SH-SY5Y (cell line): ENCODE measurements at regions not wholly inside any gene's neighbourhood (a gene's known extent, or its start where the extent isn't known, plus 50 kb on each side); places are given as distances from the start of the nearest gene placed in this dataset.

Experiments
- GATA2 ChIP-seq: IDR thresholded peaks from 2 replicates; pipeline ENCODE4 v1.6.1; 2011; ENCODE audit warnings: mild to moderate bottlenecking, low read depth, low read length
- GATA3 ChIP-seq: IDR thresholded peaks from 2 replicates; pipeline ENCODE4 v1.6.1; 2011; ENCODE audit warnings: low read depth, mild to moderate bottlenecking, low read length, moderate library complexity

DNA sequence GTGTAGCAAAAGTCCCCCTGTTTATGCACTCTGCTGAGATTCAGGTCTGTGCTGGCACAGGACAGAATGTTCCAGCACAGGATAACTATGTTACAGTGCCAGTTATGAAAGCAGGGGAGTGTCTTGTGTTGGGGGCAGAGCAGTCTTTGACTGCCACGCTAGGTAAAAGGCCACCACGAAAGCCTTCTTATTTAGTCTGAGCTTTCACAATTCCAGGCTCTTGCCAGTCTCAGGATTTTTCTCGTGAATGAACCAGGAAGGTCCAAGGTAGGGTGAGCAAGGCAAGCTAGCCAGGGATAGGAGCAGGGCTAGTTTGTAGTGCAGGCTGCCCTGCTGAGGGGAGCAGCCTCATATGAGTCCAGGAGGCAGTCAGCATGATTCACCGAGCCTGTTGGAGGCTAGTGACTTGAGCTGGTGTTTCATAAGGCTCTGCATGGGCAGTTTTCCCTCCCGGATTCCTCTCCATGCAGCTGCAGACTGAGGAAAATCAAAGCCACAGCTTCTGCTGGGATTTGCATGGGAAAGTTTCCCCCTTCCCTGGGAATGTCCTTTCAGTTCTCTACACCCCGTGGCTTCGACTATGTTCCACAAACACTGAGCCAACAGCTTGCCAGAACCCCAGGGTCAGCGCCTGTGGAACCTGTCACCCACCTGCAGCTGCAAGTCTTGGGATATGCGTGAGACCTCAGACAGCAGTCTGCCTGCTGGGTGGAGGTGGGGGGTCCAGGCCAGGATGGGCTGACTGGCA, 112.3 kb downstream of the JCAD start:
- no peak for TF ChIP-seq GATA2
- TF ChIP-seq GATA3 = no peak

DNA sequence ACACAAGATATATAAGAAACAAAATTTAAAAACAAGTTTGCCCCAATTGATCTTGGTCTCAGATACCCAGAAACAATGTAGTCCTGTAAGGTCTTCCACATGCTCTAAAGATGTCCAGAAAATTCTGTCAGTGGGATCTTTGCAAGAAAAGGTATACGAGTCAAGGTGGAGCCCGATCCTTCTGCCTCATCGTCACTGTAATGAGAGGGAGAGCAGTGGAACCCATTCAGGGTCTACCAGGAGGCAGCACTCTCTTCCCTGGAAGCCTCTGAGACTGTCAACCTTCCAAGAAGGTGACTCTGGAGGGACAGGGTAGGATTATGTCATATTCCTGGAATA, 112.8 kb downstream of the JCAD start:
- TF ChIP-seq GATA2 (no peak), GATA3 (no peak)

DNA sequence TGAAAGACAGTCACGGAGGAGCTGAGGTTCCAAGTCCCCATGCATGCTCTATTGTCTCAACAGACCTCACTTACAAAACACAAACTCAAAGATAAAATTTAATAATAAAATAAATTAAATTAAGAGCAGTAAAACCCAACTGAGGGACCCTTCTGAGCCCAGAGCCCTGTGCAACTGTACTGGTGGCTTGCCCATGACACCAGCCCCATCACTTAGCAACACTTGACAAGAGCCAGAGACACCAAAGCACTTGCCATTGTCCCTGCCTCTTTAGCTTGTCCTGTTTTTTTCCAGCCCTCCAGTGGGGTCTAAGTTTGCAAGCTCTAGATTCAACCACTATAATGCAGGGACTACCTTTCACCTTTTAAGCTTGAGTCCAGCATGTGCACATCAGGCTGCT, 117.9 kb downstream of the JCAD start:
- TF ChIP-seq GATA3 = no peak
- no peak for TF ChIP-seq GATA2

DNA sequence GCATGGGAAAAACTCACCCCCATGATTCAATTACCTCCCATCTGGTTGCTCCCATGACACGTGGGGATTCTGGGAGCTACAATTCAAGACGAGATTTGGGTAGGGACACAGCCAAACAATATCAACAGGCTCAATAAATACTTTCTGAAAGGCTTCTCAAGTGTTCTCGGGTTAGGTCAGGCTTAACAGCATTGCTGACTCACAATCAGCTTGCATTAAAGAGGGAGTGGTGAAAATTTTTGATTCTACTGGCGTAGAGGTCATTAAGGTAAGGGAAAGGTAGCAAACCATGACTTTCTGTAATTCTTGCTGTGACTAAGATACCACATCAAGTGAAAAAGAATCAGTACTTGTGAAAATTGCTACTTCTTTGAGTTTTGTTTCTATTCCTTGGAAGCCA, 126.4 kb downstream of the JCAD start:
- no peak for TF ChIP-seq GATA2
- TF ChIP-seq GATA3 = no peak

DNA sequence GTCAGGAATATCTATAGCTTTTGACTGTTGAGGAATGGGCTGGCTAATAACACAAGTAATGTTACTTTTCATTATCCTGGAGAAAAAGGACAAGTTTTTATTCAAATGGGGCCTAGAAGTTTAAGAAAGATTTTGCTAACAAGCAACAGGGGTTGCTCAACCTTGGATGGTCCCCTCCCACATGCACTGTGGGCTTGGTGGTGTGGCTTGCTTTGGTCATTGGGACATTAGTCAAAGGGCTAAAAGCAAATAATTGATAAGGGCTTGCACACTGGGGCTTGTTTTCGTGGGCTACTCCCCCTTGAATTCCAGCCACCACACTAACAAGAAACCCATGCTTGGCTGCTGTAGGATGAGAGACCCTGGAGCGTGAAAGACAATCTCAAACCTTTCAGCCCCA, 127.6 kb downstream of the JCAD start:
- TF ChIP-seq GATA3 = no peak
- no peak for TF ChIP-seq GATA2

DNA sequence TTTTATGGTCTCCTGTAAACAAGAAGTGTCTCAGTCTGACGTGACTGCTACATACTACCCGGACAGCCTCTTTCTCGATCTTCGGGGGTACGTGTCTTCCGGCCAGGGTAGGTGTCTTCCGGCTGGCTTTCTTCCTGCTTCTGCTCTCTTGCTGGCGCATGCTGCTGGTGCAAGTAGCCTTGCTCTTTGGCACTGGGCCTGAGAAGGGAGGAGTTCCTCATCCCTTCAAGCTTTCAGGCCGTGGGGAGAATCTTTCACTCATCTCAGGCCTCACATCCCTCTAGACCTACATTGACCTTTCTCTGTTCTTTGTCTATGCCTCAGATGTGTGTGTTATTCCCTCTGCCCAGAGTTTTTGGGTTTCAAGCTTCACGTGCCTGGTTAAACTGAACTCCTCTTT, 130.4 kb downstream of the JCAD start:
- TF ChIP-seq GATA2 (no peak), GATA3 (no peak)

DNA sequence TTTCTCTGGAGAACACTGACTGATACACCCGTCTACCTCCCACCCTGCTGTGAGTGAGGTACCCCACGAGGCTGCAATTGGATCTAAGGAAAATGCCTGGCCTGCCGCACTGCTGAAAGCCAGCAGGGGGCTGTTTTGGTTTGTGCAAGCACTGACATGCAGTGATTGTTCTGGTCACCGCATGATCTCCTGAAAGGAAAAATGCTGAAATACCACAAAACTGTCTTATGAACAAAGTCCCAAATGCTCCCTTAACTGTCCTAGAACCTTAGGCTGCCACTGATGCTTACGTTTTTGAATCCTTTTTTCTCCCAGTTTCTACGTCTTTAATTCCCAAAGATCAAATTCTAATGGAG, 132.7 kb downstream of the JCAD start:
- TF ChIP-seq GATA3 (no peak), GATA2 (no peak)

DNA sequence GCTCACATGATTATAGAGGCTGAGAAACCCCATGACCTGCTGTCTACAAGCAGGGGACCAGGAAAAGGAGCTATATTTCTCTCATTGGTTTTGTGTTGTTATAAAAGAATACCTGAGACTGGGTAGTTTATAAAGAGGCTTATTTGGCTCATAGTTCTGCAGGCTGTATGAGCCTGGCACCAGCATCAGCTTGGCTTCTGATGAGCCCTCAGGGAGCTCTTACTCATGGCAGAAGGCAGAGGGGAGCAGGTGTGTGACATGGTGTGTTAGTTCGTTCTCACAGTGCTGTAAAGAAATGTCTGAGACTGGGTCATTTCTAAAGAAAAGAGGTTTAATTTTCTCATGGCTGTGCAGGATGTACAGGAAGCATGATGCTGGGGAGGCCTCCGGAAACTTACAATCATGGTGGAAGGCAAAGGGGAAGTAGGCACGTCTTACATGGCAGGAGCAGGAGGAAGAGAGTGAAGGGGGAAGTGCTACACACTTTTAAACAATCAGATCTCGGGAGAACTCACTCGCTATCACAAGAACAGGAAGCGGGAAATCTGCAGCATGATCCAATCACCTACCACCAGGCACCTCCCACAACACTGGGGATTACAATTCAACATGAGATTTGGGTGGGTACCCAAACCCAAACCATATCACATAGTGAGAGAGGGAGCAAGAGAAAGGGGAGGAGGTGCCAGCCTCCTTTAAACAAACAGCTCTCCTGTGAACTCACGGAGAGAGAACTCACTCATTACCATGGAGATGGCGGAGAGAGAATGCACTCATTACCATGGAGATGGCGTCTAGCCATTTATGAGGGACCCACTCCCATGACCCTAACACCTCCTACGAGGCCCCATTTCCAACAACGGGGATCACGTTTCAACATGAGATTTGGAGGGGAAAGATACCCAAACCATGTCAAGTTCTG, 133.4 kb downstream of the JCAD start:
- no peak for TF ChIP-seq GATA2
- no peak for TF ChIP-seq GATA3

DNA sequence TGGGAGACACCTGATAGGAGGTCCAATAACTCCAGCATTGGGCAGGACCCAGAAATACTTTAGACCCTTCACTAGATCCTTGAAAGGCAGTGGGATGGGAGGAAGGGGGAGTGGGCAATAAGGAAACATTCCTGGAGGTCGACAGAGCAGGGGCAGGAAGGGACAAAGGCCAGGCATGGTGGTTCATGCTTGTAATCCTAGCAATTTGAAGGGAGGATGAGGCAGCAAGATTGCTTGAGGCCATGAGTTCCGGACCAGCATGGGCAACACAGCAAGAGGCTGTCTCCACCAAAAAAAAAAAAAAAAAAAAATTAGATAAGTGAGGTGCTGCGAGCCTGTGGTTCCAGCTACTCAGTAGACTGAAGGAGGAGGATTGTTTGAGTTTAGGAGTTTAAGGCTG, 134.9 kb downstream of the JCAD start:
- no peak for TF ChIP-seq GATA3
- no peak for TF ChIP-seq GATA2

DNA sequence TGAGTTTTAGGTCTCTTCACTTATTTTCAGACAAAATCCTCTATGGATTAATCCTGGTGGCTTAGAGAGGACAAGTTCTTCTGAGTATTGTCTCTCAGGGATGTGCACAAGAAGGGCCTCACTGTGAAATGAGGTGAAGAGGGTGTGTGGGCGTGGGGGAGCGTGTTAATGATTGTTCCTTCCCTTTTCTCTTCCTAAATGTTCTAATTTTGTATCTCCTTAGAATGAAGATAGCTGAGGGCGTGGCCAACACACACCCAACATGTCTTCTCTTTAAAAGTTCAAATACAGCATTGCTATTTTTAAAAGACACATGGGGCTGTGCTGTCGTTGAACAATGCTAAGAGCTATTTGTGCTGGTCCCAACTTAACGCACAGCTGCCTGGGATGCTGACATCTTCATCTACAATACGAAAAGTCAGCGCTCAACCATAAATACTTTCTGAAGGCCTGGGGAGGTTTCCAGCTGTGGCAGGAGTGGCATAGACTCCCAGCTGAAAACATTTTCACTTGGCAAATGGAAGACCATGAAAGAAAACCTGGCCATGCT, 135.9 kb downstream of the JCAD start:
- no peak for TF ChIP-seq GATA3
- TF ChIP-seq GATA2 = no peak

DNA sequence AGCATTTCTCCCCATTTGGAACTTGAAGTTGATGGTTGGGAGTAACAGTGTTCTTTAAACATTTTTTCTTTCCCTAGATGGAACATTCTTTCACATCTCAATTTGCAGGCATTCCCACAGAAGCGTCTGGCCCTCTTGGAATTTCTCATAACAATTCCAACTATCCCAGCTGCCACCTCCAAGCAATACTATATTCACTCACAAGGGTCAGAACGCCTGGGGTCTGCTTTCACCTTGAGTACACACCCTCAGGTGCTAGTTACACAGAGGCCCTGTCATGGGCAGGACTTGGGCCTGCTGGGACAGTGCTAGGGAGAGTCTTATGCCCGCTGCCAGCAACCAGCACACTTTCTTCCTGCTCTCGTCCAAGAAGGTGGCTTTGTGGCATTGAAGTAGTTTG, 136.5 kb downstream of the JCAD start:
- TF ChIP-seq GATA2 = no peak
- no peak for TF ChIP-seq GATA3

DNA sequence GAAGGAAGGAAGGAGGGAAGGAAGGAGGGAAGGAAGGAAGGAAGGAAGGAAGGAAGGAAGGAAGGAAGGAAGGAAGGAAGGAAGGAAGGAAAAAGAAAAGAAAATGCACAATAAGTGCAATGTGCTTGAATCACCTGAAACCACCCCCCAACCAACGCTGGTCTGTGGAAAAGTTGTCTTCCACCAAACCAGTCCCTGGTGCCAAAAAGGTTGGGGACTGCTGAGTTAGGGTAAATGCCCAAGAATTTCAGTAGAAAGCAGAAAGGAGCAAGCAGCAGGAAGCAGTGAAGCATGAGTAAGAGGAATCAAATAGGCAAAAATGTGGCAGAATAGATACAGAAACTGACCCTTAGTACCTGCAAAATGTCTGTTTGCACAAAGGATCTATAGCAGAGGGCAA, 137.2 kb downstream of the JCAD start:
- no peak for TF ChIP-seq GATA2
- no peak for TF ChIP-seq GATA3

DNA sequence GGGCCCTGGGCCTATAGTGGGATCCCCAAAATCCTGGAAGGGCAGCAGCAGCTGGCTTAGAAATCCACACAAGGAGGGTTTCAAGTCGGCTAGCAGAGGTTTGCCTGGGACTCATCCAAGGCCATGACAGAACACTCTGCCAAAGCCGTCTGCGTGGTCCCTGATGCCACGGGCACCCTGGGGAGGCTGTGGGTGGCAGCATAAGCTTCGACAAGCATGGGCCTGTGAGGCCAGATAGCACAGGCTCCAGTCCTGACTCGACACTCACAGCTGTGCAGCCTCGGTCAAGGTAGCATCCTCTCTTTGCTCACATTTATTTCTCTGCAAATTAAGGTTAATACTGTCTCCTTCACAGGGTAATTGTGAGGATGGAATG, 138.3 kb downstream of the JCAD start:
- TF ChIP-seq GATA3 = no peak
- TF ChIP-seq GATA2 = no peak

DNA sequence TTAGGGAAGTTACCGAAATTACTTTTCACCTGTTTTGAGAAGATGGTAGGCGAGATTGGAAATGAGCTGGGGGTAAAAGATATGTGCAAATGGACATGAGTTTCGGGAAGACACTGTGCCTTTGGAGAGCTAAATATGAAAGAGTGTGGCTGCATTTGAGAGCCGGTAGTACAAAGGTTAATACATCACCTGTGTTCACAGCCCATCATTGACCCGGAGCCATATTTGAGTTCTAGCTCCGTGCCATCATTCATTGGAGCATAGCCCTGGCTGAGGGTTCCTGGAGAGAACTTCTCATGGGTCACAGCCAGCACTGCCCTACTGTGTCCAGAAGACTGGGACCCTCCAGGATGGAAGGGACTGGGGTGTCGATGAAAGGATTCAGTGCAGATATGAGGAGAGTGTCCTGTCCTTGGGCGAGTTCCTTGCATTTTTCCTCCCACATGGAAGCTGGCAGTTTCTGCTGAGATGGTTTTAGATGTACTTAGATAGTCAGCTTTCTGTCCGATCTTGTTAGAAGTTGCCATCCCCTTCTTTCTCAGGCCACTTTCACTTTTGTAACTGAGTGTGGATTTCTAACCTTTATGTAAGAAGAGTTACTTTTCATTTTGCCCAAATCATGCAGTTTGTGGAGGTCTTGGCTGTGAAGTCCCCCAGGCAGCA, 138.8 kb downstream of the JCAD start:
- TF ChIP-seq GATA2 (no peak), GATA3 (no peak)
